Astrocyte (in vitro differentiated cells and primary cell): ENCODE measurements at regions not wholly inside any gene's neighbourhood (a gene's known extent, or its start where the extent isn't known, plus 50 kb on each side); places are given as distances from the start of the nearest gene placed in this dataset.

Experiments
- CTCF ChIP-seq: IDR thresholded peaks from 2 replicates; pipeline ENCODE4 v1.5.1; 2011; ENCODE audit warnings: low read depth, mild to moderate bottlenecking, inconsistent platforms, low read length, moderate library complexity; ENCODE audit not compliant: insufficient read depth
- EZH2 ChIP-seq: IDR thresholded peaks from 2 replicates; pipeline ENCODE4 v1.6.1; 2012; ENCODE audit warnings: mild to moderate bottlenecking, low read length, inconsistent platforms; ENCODE audit not compliant: insufficient read depth

GRCh38 chr10:37442882-37443281 lies 317.5 kb downstream of the ANKRD30A start:
- TF ChIP-seq CTCF: no peak
- TF ChIP-seq EZH2: no peak
